Lower leg skin (tissue), 4 donors: ENCODE measurements at regions not wholly inside any gene's neighbourhood (a gene's known extent, or its start where the extent isn't known, plus 50 kb on each side); places are given as distances from the start of the nearest gene placed in this dataset.
A peak's percentile ranks its signal among the peaks of the same experiment; 100 is the strongest.

ENCODE experiments used
- DNase-seq, 2 donors: peaks; one replicate each; pipeline ENCODE4 v3.0.0-alpha.2; 2019; ENCODE audit warnings: low spot score in 2 of 2
- H3K4me3 ChIP-seq: fragments of 200-600 bp; sonication (generic); 2 replicates; pipeline ENCODE4 v1.5.1; 2017; ENCODE audit warnings: mild to moderate bottlenecking, low read depth; ENCODE audit not compliant: poor library complexity, severe bottlenecking
- CTCF ChIP-seq, 3 donors: fragments of 450-650 bp; IDR thresholded peaks; one replicate each; pipeline ENCODE4 v1.5.1; 2016; ENCODE audit warnings: antibody characterized with exemption in 3 of 3, mild to moderate bottlenecking in 3 of 3, moderate library complexity in 2 of 3
- POLR2A ChIP-seq, 2 donors: fragments of 450-650 bp; IDR thresholded peaks; one replicate each; pipeline ENCODE4 v1.6.1; 2016 to 2017; ENCODE audit warnings: antibody characterized with exemption in 2 of 2, mild to moderate bottlenecking in 1 of 2, moderate library complexity in 1 of 2
- whole genome bisulfite sequencing, 2 donors: methylation state at CpG; one replicate each; pipeline ENCODE4 v1.1.5; 2018; 5-methylcytosine and 5-hydroxymethylcytosine counted together
- intact Hi-C: fragments of 100-400 bp; cut with DNase I; formaldehyde crosslinking; loops from one replicate; pipeline ENCODE4 v1.15.0; 2023; ENCODE audit warnings: low total_unique reads

- DNase-seq = no peak
- H3K4me3 ChIP-seq = no peak overlapping the region
- intact Hi-C loops = no loop called here
- TF ChIP-seq CTCF (IDR thresholded peaks at IDR 0.05) = no peak
- TF ChIP-seq POLR2A (IDR thresholded peaks at IDR 0.05) = no peak
- 82 to 85% methylated on average over 4 of the region's 4 CpGs for WGBS, 2 donors
Measured at GRCh38 chr16:9338510-9338909, 247.1 kb downstream of the HAPSTR1 start.

GRCh38 chr16:9340526-9341256 is 249.2 kb downstream of the HAPSTR1 start:
- DNase-seq = no peak
- 63 to 69% methylated on average over 15 of the region's 15 CpGs for WGBS, 2 donors
- intact Hi-C loops = no loop called here
- TF ChIP-seq POLR2A (IDR thresholded peaks at IDR 0.05) (no peak), CTCF (IDR thresholded peaks at IDR 0.05) (no peak)
- no peak overlapping the region for H3K4me3 ChIP-seq

GRCh38 chr16:9343276-9343675 is 251.8 kb downstream of the HAPSTR1 start:
- H3K4me3 ChIP-seq = no peak overlapping the region
- no peak for TF ChIP-seq POLR2A (IDR thresholded peaks at IDR 0.05)
- TF ChIP-seq CTCF (IDR thresholded peaks at IDR 0.05) = no peak
- intact Hi-C loops = no loop called here
- no peak for DNase-seq
- 61 to 70% methylated on average over 6 of the region's 6 CpGs for WGBS, 2 donors

- no peak overlapping the region for H3K4me3 ChIP-seq
- intact Hi-C loops = no loop called here
- TF ChIP-seq POLR2A (IDR thresholded peaks at IDR 0.05) = no peak
- TF ChIP-seq CTCF (IDR thresholded peaks at IDR 0.05) = no peak
- WGBS, 2 donors = 73 to 74% methylated on average over 4 of the region's 4 CpGs
- DNase-seq = no peak
Measured at GRCh38 chr16:9344508-9344907, 253.1 kb downstream of the HAPSTR1 start.

- TF ChIP-seq POLR2A (IDR thresholded peaks at IDR 0.05) = no peak
- TF ChIP-seq CTCF (IDR thresholded peaks at IDR 0.05) = no peak
- DNase-seq = no peak
- no peak overlapping the region for H3K4me3 ChIP-seq
- 70 to 76% methylated on average over 9 of the region's 9 CpGs for WGBS, 2 donors
- intact Hi-C loops = no loop called here
Measured at GRCh38 chr16:9345046-9345445, 253.6 kb downstream of the HAPSTR1 start.

- WGBS, 2 donors = 65 to 71% methylated on average over 1 of the region's 1 CpG
- intact Hi-C loops = no loop called here
- no peak overlapping the region for H3K4me3 ChIP-seq
- peak in 1 of 2 donors; percentile 21 for DNase-seq
- TF ChIP-seq CTCF (IDR thresholded peaks at IDR 0.05) (no peak), POLR2A (IDR thresholded peaks at IDR 0.05) (no peak)
Measured at GRCh38 chr16:9345880-9346279, 254.4 kb downstream of the HAPSTR1 start.
